CD4-positive, alpha-beta memory T cell (primary cell): ENCODE measurements at regions not wholly inside any gene's neighbourhood (a gene's known extent, or its start where the extent isn't known, plus 50 kb on each side); places are given as distances from the start of the nearest gene placed in this dataset.

Source experiments
- CTCF ChIA-PET: fragments of 350-600 bp; sonication (Branson Sonifier 250); formaldehyde crosslinking; loops from one replicate; lab custom pipeline; 2021; ENCODE audit warnings: inconsistent platforms; ENCODE audit not compliant: partially characterized antibody; lab: Charles Lee
- POLR2A ChIA-PET: fragments of 350-600 bp; sonication (Branson Sonifier 250); formaldehyde crosslinking; loops from one replicate; lab custom pipeline; 2021; ENCODE audit not compliant: partially characterized antibody; lab: Charles Lee
- DNase-seq, 5 donors: peaks; one replicate each; pipeline versions ENCODE4 v3.0.0 to v3.0.0-alpha.2; 2020 to 2022; ENCODE audit warnings: mixed read lengths in 1 of 5
- H3K27ac ChIP-seq: one replicate; pipeline ENCODE4 v1.7.0; 2013; ENCODE audit warnings: low read depth, low read length
- H3K27me3 ChIP-seq: 2 replicates; pipeline ENCODE4 v1.7.0; 2013; ENCODE audit warnings: mild to moderate bottlenecking, low read length, moderate library complexity; ENCODE audit not compliant: insufficient read depth
- H3K36me3 ChIP-seq: 2 replicates; pipeline ENCODE4 v1.7.0; 2013; ENCODE audit warnings: mild to moderate bottlenecking, low read length, moderate library complexity; ENCODE audit not compliant: insufficient read depth
- H3K4me1 ChIP-seq: 2 replicates; pipeline ENCODE4 v1.7.0; 2013; ENCODE audit warnings: mild to moderate bottlenecking, low read length, moderate library complexity; ENCODE audit not compliant: insufficient read depth
- H3K4me3 ChIP-seq, 2 donors: one replicate each; pipeline ENCODE4 v1.7.0; 2013; ENCODE audit warnings: low read length in 2 of 2, mild to moderate bottlenecking in 1 of 2
- H3K9me3 ChIP-seq, 2 donors: one replicate each; pipeline ENCODE4 v1.7.0; 2013; ENCODE audit warnings: low read length in 2 of 2, control low read depth in 1 of 2; ENCODE audit not compliant: control insufficient read depth in 1 of 2
- H3K27ac Mint-ChIP-seq, 7 donors: one replicate each; pipeline ENCODE4 v1.8.0; 2020 to 2021; ENCODE audit warnings: mixed read lengths in 7 of 7, mild to moderate bottlenecking in 6 of 7, inconsistent platforms in 3 of 7, moderate library complexity in 3 of 7
- H3K27me3 Mint-ChIP-seq, 2 donors: one replicate each; pipeline ENCODE4 v1.8.0; 2020 to 2021; ENCODE audit warnings: mixed read lengths in 2 of 2
- H3K36me3 Mint-ChIP-seq, 2 donors: one replicate each; pipeline ENCODE4 v1.8.0; 2020 to 2021; ENCODE audit warnings: mixed read lengths in 2 of 2, inconsistent platforms in 1 of 2, mild to moderate bottlenecking in 1 of 2
- H3K4me1 Mint-ChIP-seq, 4 donors: one replicate each; pipeline ENCODE4 v1.8.0; 2020 to 2021; ENCODE audit warnings: mixed read lengths in 4 of 4, mild to moderate bottlenecking in 1 of 4
- H3K4me3 Mint-ChIP-seq, 8 donors: one replicate each; pipeline ENCODE4 v1.8.0; 2020 to 2021; ENCODE audit warnings: mixed read lengths in 8 of 8, mild to moderate bottlenecking in 7 of 8, moderate library complexity in 6 of 8, inconsistent platforms in 3 of 8
- H3K9me3 Mint-ChIP-seq, 8 donors: one replicate each; pipeline ENCODE4 v1.8.0; 2020 to 2021; ENCODE audit warnings: mixed read lengths in 8 of 8, mild to moderate bottlenecking in 5 of 8, inconsistent platforms in 3 of 8, moderate library complexity in 1 of 8
- intact Hi-C: fragments of 100-400 bp; cut with micrococcal nuclease; formaldehyde crosslinking; loops from one replicate; pipeline ENCODE4 v1.15.1; 2023

GRCh38 chr3:15967577-15967976 is 169.8 kb upstream of the ANKRD28 start:
- no peak overlapping the region for H3K4me3 Mint-ChIP-seq
- DNase-seq: no peak
- no peak overlapping the region for H3K27ac Mint-ChIP-seq
- no peaks in the 10 kb centered on the region for H3K4me1 ChIP-seq
- H3K9me3 ChIP-seq: no peaks in the 10 kb centered on the region
- no peak overlapping the region for H3K27ac ChIP-seq
- intact Hi-C loops: no loop called here
- ChIA-PET POLR2A (no interaction called here), CTCF (no interaction called here)
- H3K4me3 ChIP-seq: no peak overlapping the region
- peaks cover 0 to 3% of the 10 kb centered on the region in 2 donors for H3K27me3 Mint-ChIP-seq
- H3K36me3 ChIP-seq: no peaks in the 10 kb centered on the region
- H3K27me3 ChIP-seq: no peaks in the 10 kb centered on the region
- H3K9me3 Mint-ChIP-seq: no peaks in the 10 kb centered on the region
- peaks cover 0 to 3% of the 10 kb centered on the region in 2 donors for H3K36me3 Mint-ChIP-seq
- no peaks in the 10 kb centered on the region for H3K4me1 Mint-ChIP-seq

DNA sequence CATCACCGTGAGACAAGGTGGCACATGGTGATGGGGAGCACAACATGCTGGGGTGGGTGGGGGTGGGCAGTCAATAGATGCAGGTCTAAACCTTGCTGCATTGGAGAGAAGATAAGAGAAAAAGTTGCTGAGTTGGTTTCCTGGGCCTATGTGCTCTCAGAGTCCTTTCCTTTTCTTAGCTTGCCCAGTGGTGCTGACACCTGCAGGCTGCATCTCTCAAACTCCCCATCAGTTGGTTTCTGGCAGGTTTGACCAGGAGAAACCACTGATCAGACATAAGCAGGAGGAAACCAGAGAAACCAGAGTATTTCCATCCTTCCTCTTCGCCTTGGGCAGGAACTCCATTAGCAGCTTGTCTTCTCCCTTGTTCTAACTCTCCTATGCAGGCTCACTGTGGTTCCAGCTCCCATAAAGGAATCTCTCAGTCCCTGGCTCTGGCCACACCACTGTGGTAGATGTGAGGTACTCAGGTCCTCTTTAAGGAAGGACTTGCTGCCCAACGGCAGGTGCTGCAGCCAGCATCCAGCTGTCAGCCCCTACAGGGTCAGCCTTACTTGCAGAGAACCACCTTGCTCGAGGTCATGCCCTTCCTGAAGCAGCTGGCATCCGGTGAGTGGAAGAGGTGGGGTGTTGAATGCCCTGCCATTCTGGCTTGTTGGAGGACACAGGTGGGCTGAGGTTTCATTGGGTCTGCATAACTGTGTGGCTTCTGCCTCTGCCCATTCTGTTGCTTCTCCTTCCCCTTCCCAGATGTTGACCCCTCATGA is 172.3 kb upstream of the ANKRD28 start:
- DNase-seq: no peak
- Histone ChIP-seq H3K4me1 (no peaks in the 10 kb centered on the region), H3K4me3 (no peak overlapping the region), H3K27me3 (no peaks in the 10 kb centered on the region), H3K9me3 (no peaks in the 10 kb centered on the region), H3K36me3 (no peaks in the 10 kb centered on the region), H3K27ac (no peak overlapping the region)
- H3K4me3 Mint-ChIP-seq: no peak overlapping the region
- no peaks in the 10 kb centered on the region for H3K36me3 Mint-ChIP-seq
- peaks cover 0 to 1% of the 10 kb centered on the region in 2 donors for H3K27me3 Mint-ChIP-seq
- H3K27ac Mint-ChIP-seq: no peak overlapping the region
- intact Hi-C loops: no loop called here
- ChIA-PET CTCF (no interaction called here), POLR2A (no interaction called here)
- no peaks in the 10 kb centered on the region for H3K4me1 Mint-ChIP-seq
- no peaks in the 10 kb centered on the region for H3K9me3 Mint-ChIP-seq

- DNase-seq: no peak
- POLR2A ChIA-PET: no interaction called here
- Mint-ChIP-seq H3K27me3 (peaks cover 1% of the 10 kb centered on the region in 2 donors), H3K36me3 (no peaks in the 10 kb centered on the region), H3K9me3 (peaks cover 0 to 3% (median 0%) of the 10 kb centered on the region in 8 donors), H3K4me1 (no peaks in the 10 kb centered on the region), H3K4me3 (no peak overlapping the region), H3K27ac (no peak overlapping the region)
- CTCF ChIA-PET: no interaction called here
- no peaks in the 10 kb centered on the region for H3K9me3 ChIP-seq
- H3K4me3 ChIP-seq: no peak overlapping the region
- no peaks in the 10 kb centered on the region for H3K27me3 ChIP-seq
- no peak overlapping the region for H3K27ac ChIP-seq
- H3K4me1 ChIP-seq: no peaks in the 10 kb centered on the region
- intact Hi-C loops: no loop called here
- H3K36me3 ChIP-seq: no peaks in the 10 kb centered on the region
Measured at GRCh38 chr3:15973414-15973813, 175.6 kb upstream of the ANKRD28 start.

- intact Hi-C loops: no loop called here
- Histone ChIP-seq H3K27me3 (no peaks in the 10 kb centered on the region), H3K36me3 (no peaks in the 10 kb centered on the region), H3K9me3 (no peaks in the 10 kb centered on the region), H3K27ac (no peak overlapping the region), H3K4me1 (no peaks in the 10 kb centered on the region), H3K4me3 (no peak overlapping the region)
- ChIA-PET CTCF (interaction anchor here (1.1 kb wide), 1 partner anchor 10 kb away, joined by 3 read pairs; no protein-coding TSS in a partner anchor), POLR2A (no interaction called here)
- H3K27ac Mint-ChIP-seq: no peak overlapping the region
- no peaks in the 10 kb centered on the region for H3K4me1 Mint-ChIP-seq
- no peaks in the 10 kb centered on the region for H3K36me3 Mint-ChIP-seq
- no peak overlapping the region for H3K4me3 Mint-ChIP-seq
- H3K9me3 Mint-ChIP-seq: peaks cover 0 to 3% (median 0%) of the 10 kb centered on the region in 8 donors
- no peak for DNase-seq
- peaks cover 1% of the 10 kb centered on the region in 2 donors for H3K27me3 Mint-ChIP-seq
Measured at GRCh38 chr3:15973940-15974339, 176.2 kb upstream of the ANKRD28 start.

GRCh38 chr3:15974647-15975046 is 176.9 kb upstream of the ANKRD28 start:
- Mint-ChIP-seq H3K27me3 (peaks cover 1% of the 10 kb centered on the region in 2 donors), H3K4me3 (no peak overlapping the region), H3K4me1 (no peaks in the 10 kb centered on the region), H3K9me3 (peaks cover 0 to 3% (median 0%) of the 10 kb centered on the region in 8 donors), H3K27ac (no peak overlapping the region), H3K36me3 (no peaks in the 10 kb centered on the region)
- Histone ChIP-seq H3K27ac (no peak overlapping the region), H3K9me3 (no peaks in the 10 kb centered on the region), H3K4me3 (no peak overlapping the region), H3K4me1 (no peaks in the 10 kb centered on the region), H3K27me3 (no peaks in the 10 kb centered on the region), H3K36me3 (no peaks in the 10 kb centered on the region)
- CTCF ChIA-PET: interaction anchor here (1.1 kb wide), 1 partner anchor 10 kb away, joined by 3 read pairs; no protein-coding TSS in a partner anchor
- POLR2A ChIA-PET: no interaction called here
- intact Hi-C loops: no loop called here
- DNase-seq: no peak

GRCh38 chr3:15976524-15976923 is 178.7 kb upstream of the ANKRD28 start:
- Mint-ChIP-seq H3K4me3 (no peak overlapping the region), H3K9me3 (peaks cover 0 to 3% (median 0%) of the 10 kb centered on the region in 8 donors), H3K36me3 (no peaks in the 10 kb centered on the region), H3K4me1 (no peaks in the 10 kb centered on the region), H3K27me3 (peaks cover 1% of the 10 kb centered on the region in 2 donors), H3K27ac (no peak overlapping the region)
- Histone ChIP-seq H3K4me3 (no peak overlapping the region), H3K27ac (no peak overlapping the region), H3K27me3 (no peaks in the 10 kb centered on the region), H3K9me3 (no peaks in the 10 kb centered on the region), H3K36me3 (no peaks in the 10 kb centered on the region), H3K4me1 (no peaks in the 10 kb centered on the region)
- POLR2A ChIA-PET: no interaction called here
- intact Hi-C loops: no loop called here
- CTCF ChIA-PET: no interaction called here
- no peak for DNase-seq

GRCh38 chr3:15977090-15977489 is 179.3 kb upstream of the ANKRD28 start:
- POLR2A ChIA-PET: no interaction called here
- no peak overlapping the region for H3K27ac Mint-ChIP-seq
- H3K4me1 ChIP-seq: no peaks in the 10 kb centered on the region
- H3K9me3 ChIP-seq: no peaks in the 10 kb centered on the region
- H3K4me1 Mint-ChIP-seq: no peaks in the 10 kb centered on the region
- no peaks in the 10 kb centered on the region for H3K36me3 Mint-ChIP-seq
- CTCF ChIA-PET: no interaction called here
- no peaks in the 10 kb centered on the region for H3K27me3 ChIP-seq
- no peak overlapping the region for H3K27ac ChIP-seq
- peaks cover 1% of the 10 kb centered on the region in 2 donors for H3K27me3 Mint-ChIP-seq
- H3K4me3 Mint-ChIP-seq: no peak overlapping the region
- no peak for DNase-seq
- intact Hi-C loops: no loop called here
- no peak overlapping the region for H3K4me3 ChIP-seq
- H3K9me3 Mint-ChIP-seq: peaks cover 0 to 3% (median 0%) of the 10 kb centered on the region in 8 donors
- no peaks in the 10 kb centered on the region for H3K36me3 ChIP-seq
